HG03064 (cell line): ENCODE measurements at regions not wholly inside any gene's neighbourhood (a gene's known extent, or its start where the extent isn't known, plus 50 kb on each side); places are given as distances from the start of the nearest gene placed in this dataset.

ENCODE experiments used
- ATAC-seq: cut with Tn5 transposase; IDR thresholded peaks from one replicate; pipeline ENCODE4 v1.9.1; 2021; ENCODE audit warnings: low read depth; ENCODE audit not compliant: unreplicated experiment

- ATAC-seq: no peak
Observed at GRCh38 chr6:97557355-97557754, 274.3 kb upstream of the MMS22L start.

GRCh38 chr6:97563529-97563928, 280.5 kb upstream of the MMS22L start:
- ATAC-seq: no peak

DNA sequence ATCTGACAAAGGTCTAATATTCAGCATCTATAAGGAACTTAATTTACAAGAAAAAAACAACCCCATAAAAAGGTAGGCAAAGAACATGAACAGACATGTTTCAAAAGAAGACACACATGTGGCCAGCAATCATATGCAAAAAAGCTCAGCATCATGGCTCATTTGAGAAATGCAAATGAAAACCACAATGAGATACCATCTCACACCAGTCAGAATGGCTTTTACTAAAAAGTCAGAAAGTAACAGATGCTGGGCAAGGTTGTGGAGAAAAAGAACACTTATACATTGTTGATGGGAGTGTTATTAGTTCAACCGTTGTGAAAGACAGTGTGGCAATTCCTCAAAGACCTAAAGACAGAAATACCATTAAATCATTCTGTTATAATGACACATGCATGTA, 289.9 kb upstream of the MMS22L start:
- ATAC-seq: no peak

GRCh38 chr6:97586344-97586743, 303.3 kb upstream of the MMS22L start:
- no peak for ATAC-seq

GRCh38 chr6:97591955-97592354, 308.9 kb upstream of the MMS22L start:
- ATAC-seq: no peak

GRCh38 chr6:97594844-97595243, 311.8 kb upstream of the MMS22L start:
- no peak for ATAC-seq

GRCh38 chr6:97621111-97621510, 338.1 kb upstream of the MMS22L start:
- no peak for ATAC-seq

DNA sequence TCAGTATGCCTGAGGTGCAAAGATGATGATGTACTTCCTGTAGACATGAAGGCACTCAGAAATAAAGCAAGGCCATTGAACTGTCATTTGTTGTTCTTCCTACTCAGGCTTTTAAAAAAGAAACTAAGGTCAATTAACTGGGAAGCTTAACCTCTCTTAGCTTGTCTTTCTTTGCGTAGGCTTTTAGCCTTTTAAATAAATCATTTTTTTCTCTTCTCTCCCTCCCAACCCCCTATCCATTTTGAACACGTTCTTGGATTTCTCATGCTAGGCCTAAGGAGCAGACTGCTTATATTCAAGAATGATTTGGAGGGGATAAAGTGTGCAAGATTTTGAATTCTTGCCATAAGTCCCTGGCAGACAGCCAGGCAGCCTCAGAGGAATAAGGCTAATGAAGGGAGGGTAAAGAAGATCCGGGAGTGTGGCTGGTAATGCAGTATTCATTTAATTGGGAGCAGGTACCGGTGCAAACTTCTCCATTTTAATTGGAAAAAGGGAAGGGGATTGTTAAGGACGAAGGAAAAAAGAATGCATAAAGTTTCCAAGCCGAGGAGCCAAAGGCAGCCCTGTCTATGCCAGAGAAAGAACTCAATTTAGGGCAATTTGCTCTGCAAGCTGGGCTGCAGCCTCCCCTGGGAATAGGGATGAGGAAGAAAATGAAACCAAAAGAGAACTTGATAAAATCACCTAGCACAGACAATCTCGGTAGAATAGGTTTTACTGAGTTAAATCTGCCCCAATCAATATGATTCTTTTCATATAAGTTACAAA, 343.8 kb upstream of the MMS22L start:
- ATAC-seq: no peak

GRCh38 chr6:97629180-97629579, 346.2 kb upstream of the MMS22L start:
- no peak for ATAC-seq

GRCh38 chr6:97630604-97631003, 347.6 kb upstream of the MMS22L start:
- ATAC-seq: no peak

- ATAC-seq: no peak
Observed at GRCh38 chr6:97632341-97632740, 349.3 kb upstream of the MMS22L start.

DNA sequence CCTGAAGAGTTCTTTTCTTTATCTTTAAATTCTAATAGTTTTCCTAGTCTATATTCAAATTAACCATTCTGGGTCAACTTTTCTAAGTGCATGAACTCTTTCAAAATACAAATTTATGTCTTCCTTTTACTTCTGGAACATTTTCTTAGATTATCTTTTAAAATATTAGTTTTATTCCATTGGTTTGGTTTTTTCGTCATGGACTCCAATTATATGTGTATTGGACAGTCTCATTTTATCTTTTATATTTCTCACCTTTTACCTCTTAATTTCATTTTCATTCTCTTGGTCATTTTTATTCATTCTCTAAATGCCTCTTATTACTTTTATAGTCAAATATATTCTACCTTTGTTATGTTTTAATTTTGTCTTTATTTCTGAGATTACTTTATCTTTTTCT, 356.7 kb upstream of the MMS22L start:
- no peak for ATAC-seq

- ATAC-seq: no peak
Observed at GRCh38 chr6:97644353-97644752, 361.3 kb upstream of the MMS22L start.

DNA sequence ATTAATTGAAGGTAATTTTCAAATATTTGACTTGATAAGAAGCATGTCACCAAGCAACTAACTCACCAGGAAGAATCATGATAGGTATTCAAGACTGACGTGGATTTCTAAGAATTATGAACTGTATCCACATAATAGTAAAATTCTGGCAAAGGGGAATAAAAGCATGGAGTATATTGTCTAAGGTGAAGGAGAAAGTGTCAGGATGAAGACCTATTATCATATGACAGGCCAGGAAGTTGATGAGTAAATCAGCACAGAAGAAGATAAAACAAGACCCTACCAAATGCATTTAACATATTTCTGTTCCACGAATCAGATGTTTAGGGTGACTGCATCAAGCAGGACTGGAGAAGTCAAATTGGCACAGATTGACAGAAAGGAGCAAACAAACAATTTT, 362.7 kb upstream of the MMS22L start:
- ATAC-seq: no peak

- no peak for ATAC-seq
Observed at GRCh38 chr6:97653076-97653475, 370.1 kb upstream of the MMS22L start.

DNA sequence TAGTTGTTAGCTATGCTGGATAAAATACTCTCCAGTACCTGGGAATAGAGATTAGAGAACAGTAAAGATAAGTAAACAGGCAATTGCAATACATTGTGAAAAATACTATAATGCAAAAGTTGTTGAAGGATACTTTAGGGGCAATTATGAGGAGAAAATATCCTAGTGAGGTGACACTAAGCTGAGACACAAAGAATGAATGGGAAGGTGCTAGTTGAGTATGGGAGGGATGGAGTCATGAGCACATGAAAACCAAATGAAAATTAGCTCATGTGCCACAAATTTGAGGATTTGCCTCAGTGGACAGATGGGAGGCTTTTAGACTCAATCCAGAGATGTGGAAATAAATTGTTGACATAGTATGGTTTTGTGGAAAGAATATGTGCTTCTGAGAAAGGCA, 370.5 kb upstream of the MMS22L start:
- ATAC-seq: no peak

DNA sequence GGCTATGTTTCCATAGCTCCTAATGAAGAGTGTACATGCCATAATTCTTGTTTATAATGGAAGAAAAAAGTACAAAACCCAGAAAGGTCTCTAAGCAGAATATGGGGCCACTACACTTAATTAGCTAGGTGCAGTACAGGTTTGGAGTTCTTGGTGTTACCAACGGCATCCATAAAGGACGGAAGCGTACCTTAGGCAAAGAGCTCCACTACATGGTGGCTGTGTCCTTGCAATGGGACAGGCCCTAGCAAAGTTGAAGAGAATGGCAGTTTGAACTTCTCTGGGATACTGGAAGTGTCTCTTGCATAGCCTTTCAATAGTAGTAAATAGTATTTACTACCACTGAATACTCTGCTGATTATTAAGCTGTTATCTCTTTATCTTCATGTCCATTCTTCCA, 371.7 kb upstream of the MMS22L start:
- ATAC-seq: no peak

DNA sequence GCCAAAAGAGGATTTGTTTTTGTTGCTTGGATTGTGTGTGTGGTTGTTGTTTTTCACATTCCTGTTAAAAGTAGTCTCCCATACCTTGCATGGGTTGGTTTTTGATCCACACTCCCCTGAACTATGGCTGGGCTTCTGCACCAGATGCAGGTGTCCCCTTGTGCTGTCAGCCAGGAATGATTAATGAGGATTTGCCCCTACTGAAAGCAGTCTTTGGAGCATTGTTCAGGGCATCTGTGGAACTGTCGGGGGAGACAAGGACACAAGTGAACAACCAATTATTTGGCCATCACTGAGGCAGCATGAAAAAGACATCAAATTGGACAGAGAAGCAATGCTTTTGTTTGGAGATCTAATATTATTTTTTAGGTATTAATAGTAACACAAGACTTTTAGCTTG, 373.2 kb upstream of the MMS22L start:
- ATAC-seq: no peak

DNA sequence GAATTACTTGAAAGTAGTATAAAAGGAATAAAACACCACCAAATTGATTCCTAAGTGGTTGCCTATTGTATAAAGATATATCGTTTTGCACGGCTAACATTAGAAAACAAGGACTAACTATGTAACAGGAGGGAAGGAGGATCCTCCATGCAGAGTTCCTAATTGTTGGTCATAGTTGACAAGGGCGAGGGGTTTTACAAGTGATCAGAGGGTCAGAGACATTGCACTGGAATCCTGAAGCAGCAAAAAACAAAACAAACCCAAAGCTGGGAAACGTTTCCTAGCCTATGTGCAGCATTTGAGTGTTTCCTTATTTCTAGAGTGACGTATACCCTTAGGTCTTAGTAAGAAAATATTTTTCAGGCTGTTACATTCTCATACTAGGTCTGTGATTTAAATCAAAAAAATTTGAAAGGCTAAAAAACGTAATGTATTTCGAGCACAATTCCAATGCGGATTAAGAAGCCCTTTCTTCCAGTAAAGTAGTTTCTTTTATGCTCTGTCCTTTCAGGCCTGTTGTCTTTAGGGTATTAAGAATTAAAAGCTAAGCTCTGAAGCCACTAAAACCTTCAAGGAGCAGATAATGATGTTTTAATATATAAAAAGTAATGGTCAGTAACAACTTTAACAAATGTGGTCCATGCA, 373.8 kb upstream of the MMS22L start:
- no peak for ATAC-seq

GRCh38 chr6:97658090-97658489, 375.1 kb upstream of the MMS22L start:
- ATAC-seq: no peak

- no peak for ATAC-seq
Observed at GRCh38 chr6:97663252-97663651, 380.2 kb upstream of the MMS22L start.

DNA sequence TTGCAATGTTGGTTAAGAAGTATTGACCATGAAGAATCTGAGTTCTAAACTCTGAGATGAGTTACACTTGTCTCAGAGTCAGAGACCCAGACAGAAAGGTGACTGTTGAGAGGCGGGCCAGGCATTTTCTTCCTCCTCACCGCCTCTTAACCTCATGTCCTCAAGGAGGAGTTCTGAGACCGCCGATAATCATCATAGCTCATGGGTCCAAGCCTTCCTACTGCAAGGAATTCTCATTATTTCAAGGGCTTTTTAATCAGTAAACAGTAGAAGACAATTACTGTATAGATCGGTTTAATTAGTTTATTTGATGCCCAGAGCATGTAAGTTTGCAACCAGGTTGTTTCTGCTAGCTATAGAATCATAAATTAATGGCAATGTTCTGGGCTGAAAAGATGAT, 382.4 kb upstream of the MMS22L start:
- ATAC-seq: no peak
